Fibroblast of skin of abdomen (primary cell): ENCODE measurements at regions not wholly inside any gene's neighbourhood (a gene's known extent, or its start where the extent isn't known, plus 50 kb on each side); places are given as distances from the start of the nearest gene placed in this dataset.
"Not testable (repeated sequence)": the region's sequence is repeated elsewhere in the genome, so short reads cannot be mapped to it uniquely, and the experiment has no call there.

Experiments used
- DNase-seq: peaks from one replicate; pipeline ENCODE4 v3.0.0-alpha.2; 2013

GRCh38 chr5:19264821-19265220 is 723.2 kb downstream of the CDH18 start:
- DNase-seq, result no peak

GRCh38 chr5:19266791-19267190 is 721.2 kb downstream of the CDH18 start:
- DNase-seq, result no peak

- DNase-seq, result peak; percentile 7
Observed at GRCh38 chr5:19270153-19270552, 717.8 kb downstream of the CDH18 start.

GRCh38 chr5:19274578-19274977 is 713.4 kb downstream of the CDH18 start:
- no peak for DNase-seq

GRCh38 chr5:19285286-19285685 is 702.7 kb downstream of the CDH18 start:
- DNase-seq, result no peak

- not testable (repeated sequence) for DNase-seq
Observed at GRCh38 chr5:19287548-19288277, 700.3 kb downstream of the CDH18 start.

- not testable (repeated sequence) for DNase-seq
Observed at GRCh38 chr5:19288311-19288710, 699.7 kb downstream of the CDH18 start.

- no peak for DNase-seq
Observed at GRCh38 chr5:19297934-19298333, 690.1 kb downstream of the CDH18 start.

- DNase-seq, result no peak
Observed at GRCh38 chr5:19301271-19301670, 686.7 kb downstream of the CDH18 start.

GRCh38 chr5:19314840-19315239 is 673.2 kb downstream of the CDH18 start:
- DNase-seq, result peak; percentile 12

- DNase-seq, result no peak
Observed at GRCh38 chr5:19319252-19319651, 668.7 kb downstream of the CDH18 start.

- peak; percentile 22 for DNase-seq
Observed at GRCh38 chr5:19322716-19323485, 665.1 kb downstream of the CDH18 start.

- DNase-seq, result no peak
Observed at GRCh38 chr5:19334278-19334677, 653.7 kb downstream of the CDH18 start.

GRCh38 chr5:19342942-19343341 is 645.1 kb downstream of the CDH18 start:
- DNase-seq, result no peak

GRCh38 chr5:19352120-19352519 is 635.9 kb downstream of the CDH18 start:
- no peak for DNase-seq

GRCh38 chr5:19369048-19369447 is 619.0 kb downstream of the CDH18 start:
- DNase-seq, result no peak

- DNase-seq, result no peak
Observed at GRCh38 chr5:19369561-19369960, 618.4 kb downstream of the CDH18 start.

- no peak for DNase-seq
Observed at GRCh38 chr5:19370655-19371386, 617.2 kb downstream of the CDH18 start.

- no peak for DNase-seq
Observed at GRCh38 chr5:19388391-19388790, 599.6 kb downstream of the CDH18 start.

- DNase-seq, result no peak
Observed at GRCh38 chr5:19401032-19401431, 587.0 kb downstream of the CDH18 start.

- DNase-seq, result no peak
Observed at GRCh38 chr5:19406576-19407365, 581.2 kb downstream of the CDH18 start.

- no peak for DNase-seq
Observed at GRCh38 chr5:19408149-19408548, 579.9 kb downstream of the CDH18 start.

- DNase-seq, result no peak
Observed at GRCh38 chr5:19411936-19412335, 576.1 kb downstream of the CDH18 start.
